BJ (cell line): ENCODE measurements at regions not wholly inside any gene's neighbourhood (a gene's known extent, or its start where the extent isn't known, plus 50 kb on each side); places are given as distances from the start of the nearest gene placed in this dataset.

Experiments
- CTCF ChIA-PET: fragments of 350-600 bp; formaldehyde crosslinking; extraction: SDS; loops from one replicate; lab custom pipeline; 2021; ENCODE audit warnings: antibody characterized with exemption, inconsistent platforms; lab: Yijun Ruan, JAX
- POLR2A ChIA-PET: fragments of 300-600 bp; sonication (Branson Sonifier 250); formaldehyde crosslinking; extraction: SDS; loops from one replicate; lab custom pipeline; 2021; ENCODE audit warnings: antibody characterized with exemption; lab: Charles Lee
- DNase-seq: peaks from one replicate; pipeline ENCODE4 v3.0.0-alpha.2; 2011; ENCODE audit warnings: low read depth
- H3K27me3 ChIP-seq: 2 replicates; pipeline ENCODE4 v1.6.0; 2011; ENCODE audit warnings: low read length; ENCODE audit not compliant: control insufficient read depth, insufficient read depth
- H3K36me3 ChIP-seq: 2 replicates; pipeline ENCODE4 v1.5.1; 2011; ENCODE audit warnings: low read length; ENCODE audit not compliant: control insufficient read depth, insufficient read depth
- H3K4me3 ChIP-seq: 2 replicates; pipeline ENCODE4 v1.5.1; 2011; ENCODE audit warnings: low read depth, mild to moderate bottlenecking, control low read depth, low read length
- CTCF ChIP-seq: IDR thresholded peaks from 2 replicates; pipeline ENCODE4 v1.5.1; 2011; ENCODE audit warnings: low read depth, mild to moderate bottlenecking, control low read depth, inconsistent platforms, low read length, moderate library complexity; ENCODE audit not compliant: insufficient read depth

GRCh38 chr6:19086480-19086879 is 699.3 kb downstream of the RNF144B start:
- ChIA-PET CTCF (no interaction called here), POLR2A (no interaction called here)
- DNase-seq: no peak
- TF ChIP-seq CTCF: no peak
- Histone ChIP-seq H3K27me3 (no peaks in the 10 kb centered on the region; the same call in 1 of the 2 replicates), H3K36me3 (no peaks in the 10 kb centered on the region), H3K4me3 (no peak overlapping the region)

- CTCF ChIA-PET: no interaction called here
- no peak for DNase-seq
- H3K27me3 ChIP-seq: no peaks in the 10 kb centered on the region; the same call in 1 of the 2 replicates
These were observed 700.1 kb downstream of the RNF144B start for GRCh38 chr6:19087296-19087695.

GRCh38 chr6:19087897-19088296 is 700.7 kb downstream of the RNF144B start:
- Histone ChIP-seq H3K4me3 (no peak overlapping the region), H3K36me3 (no peaks in the 10 kb centered on the region), H3K27me3 (no peaks in the 10 kb centered on the region; the same call in 1 of the 2 replicates)
- no peak for TF ChIP-seq CTCF
- DNase-seq: no peak
- ChIA-PET POLR2A (no interaction called here), CTCF (no interaction called here)

More at GRCh38 chr6:19087296-19087695, 700.1 kb downstream of the RNF144B start:
- no peak overlapping the region for H3K4me3 ChIP-seq
- POLR2A ChIA-PET: no interaction called here
- TF ChIP-seq CTCF: no peak
- H3K36me3 ChIP-seq: no peaks in the 10 kb centered on the region

- Histone ChIP-seq H3K27me3 (no peaks in the 10 kb centered on the region), H3K36me3 (no peaks in the 10 kb centered on the region), H3K4me3 (no peak overlapping the region)
- ChIA-PET POLR2A (no interaction called here), CTCF (interaction anchor here (1.3 kb wide), 1 partner anchor 10 kb away, joined by 3 read pairs; no protein-coding TSS in a partner anchor)
- TF ChIP-seq CTCF: no peak
- DNase-seq: no peak
These were observed 713.6 kb downstream of the RNF144B start for GRCh38 chr6:19100752-19101151.

- DNase-seq: no peak
- no peak for TF ChIP-seq CTCF
- H3K27me3 ChIP-seq: no peaks in the 10 kb centered on the region
- no peaks in the 10 kb centered on the region for H3K36me3 ChIP-seq
- no peak overlapping the region for H3K4me3 ChIP-seq
- ChIA-PET POLR2A (no interaction called here), CTCF (no interaction called here)
These were observed 715.8 kb downstream of the RNF144B start for GRCh38 chr6:19102936-19103335.
